Stimulated activated CD4-positive, alpha-beta T cell treated with anti-CD3 and anti-CD28 coated beads, Interleukin-2, amount 100 ng/mL, for 24 hours (primary cell): ENCODE measurements at regions not wholly inside any gene's neighbourhood (a gene's known extent, or its start where the extent isn't known, plus 50 kb on each side); places are given as distances from the start of the nearest gene placed in this dataset.

Experiments
- DNase-seq, 2 donors: peaks; one replicate each; pipeline ENCODE4 v3.0.0-alpha.2; 2020

GRCh38 chr13:64938660-64939059, 2291.5 kb downstream of the PCDH9 start:
- no peak for DNase-seq

- no peak for DNase-seq
Measured at GRCh38 chr13:64937302-64937701, 2292.8 kb downstream of the PCDH9 start.

- no peak for DNase-seq
Measured at GRCh38 chr13:64936879-64937278, 2293.3 kb downstream of the PCDH9 start.

GRCh38 chr13:64935441-64935840, 2294.7 kb downstream of the PCDH9 start:
- no peak for DNase-seq

- no peak for DNase-seq
Measured at GRCh38 chr13:64934569-64935362, 2295.4 kb downstream of the PCDH9 start.

GRCh38 chr13:64930636-64931035, 2299.5 kb downstream of the PCDH9 start:
- DNase-seq: no peak

GRCh38 chr13:64928696-64929499, 2301.2 kb downstream of the PCDH9 start:
- DNase-seq: no peak

- DNase-seq: no peak
Measured at GRCh38 chr13:64925727-64926126, 2304.4 kb downstream of the PCDH9 start.

GRCh38 chr13:64925284-64925683, 2304.9 kb downstream of the PCDH9 start:
- DNase-seq: no peak

- no peak for DNase-seq
Measured at GRCh38 chr13:64924401-64924800, 2305.7 kb downstream of the PCDH9 start.

- DNase-seq: no peak
Measured at GRCh38 chr13:64917566-64917965, 2312.6 kb downstream of the PCDH9 start.

GRCh38 chr13:64912141-64912540, 2318.0 kb downstream of the PCDH9 start:
- no peak for DNase-seq

- no peak for DNase-seq
Measured at GRCh38 chr13:64910096-64910495, 2320.0 kb downstream of the PCDH9 start.

- DNase-seq: no peak
Measured at GRCh38 chr13:64909184-64909583, 2321.0 kb downstream of the PCDH9 start.

GRCh38 chr13:64900039-64900438, 2330.1 kb downstream of the PCDH9 start:
- DNase-seq: no peak

- no peak for DNase-seq
Measured at GRCh38 chr13:64884976-64885375, 2345.2 kb downstream of the PCDH9 start.

- DNase-seq: no peak
Measured at GRCh38 chr13:64877176-64877575, 2353.0 kb downstream of the PCDH9 start.

GRCh38 chr13:64871742-64872141, 2358.4 kb downstream of the PCDH9 start:
- DNase-seq: no peak

GRCh38 chr13:64869539-64869938, 2360.6 kb downstream of the PCDH9 start:
- no peak for DNase-seq

- DNase-seq: no peak
Measured at GRCh38 chr13:64867856-64868255, 2362.3 kb downstream of the PCDH9 start.

GRCh38 chr13:64866331-64866730, 2363.8 kb downstream of the PCDH9 start:
- no peak for DNase-seq

- DNase-seq: no peak
Measured at GRCh38 chr13:64855506-64855905, 2374.6 kb downstream of the PCDH9 start.

GRCh38 chr13:64850017-64850416, 2380.1 kb downstream of the PCDH9 start:
- DNase-seq: no peak

- DNase-seq: no peak
Measured at GRCh38 chr13:64849196-64849595, 2380.9 kb downstream of the PCDH9 start.
